Astrocyte of the cerebellum (primary cell): ENCODE measurements at regions not wholly inside any gene's neighbourhood (a gene's known extent, or its start where the extent isn't known, plus 50 kb on each side); places are given as distances from the start of the nearest gene placed in this dataset.

Experiments used
- DNase-seq: peaks from one replicate; pipeline ENCODE4 v3.0.0-alpha.2; 2011; ENCODE audit warnings: low read depth
- H3K4me3 ChIP-seq: 2 replicates; pipeline ENCODE4 v1.5.1; 2011; ENCODE audit warnings: mild to moderate bottlenecking, low read depth, low read length, moderate library complexity
- CTCF ChIP-seq: IDR thresholded peaks from 2 replicates; pipeline ENCODE4 v1.5.1; 2012; ENCODE audit warnings: low read length, low read depth, moderate library complexity, mild to moderate bottlenecking; ENCODE audit errors: missing control alignments
- in situ Hi-C: cut with HindIII; loops from 2 replicates; pipeline ENCODE4 v1.10.0; 2017; ENCODE audit warnings: low sequenced_read_pairs

- DNase-seq, result no peak
- TF ChIP-seq CTCF, result no peak
- no peak overlapping the region for H3K4me3 ChIP-seq
- in situ Hi-C loops, result no loop called here
Observed at GRCh38 chr9:26574256-26574655, 318.3 kb downstream of the CAAP1 start.

GRCh38 chr9:26567976-26568375 lies 324.6 kb downstream of the CAAP1 start:
- no peak overlapping the region for H3K4me3 ChIP-seq
- no peak for TF ChIP-seq CTCF
- in situ Hi-C loops, result no loop called here
- no peak for DNase-seq

- no peak overlapping the region for H3K4me3 ChIP-seq
- no peak for TF ChIP-seq CTCF
- in situ Hi-C loops, result no loop called here
- no peak for DNase-seq
Observed at GRCh38 chr9:26566141-26566540, 326.5 kb downstream of the CAAP1 start.

GRCh38 chr9:26565118-26565517 lies 327.5 kb downstream of the CAAP1 start:
- in situ Hi-C loops, result no loop called here
- H3K4me3 ChIP-seq, result no peak overlapping the region
- TF ChIP-seq CTCF, result no peak
- DNase-seq, result no peak

GRCh38 chr9:26562338-26562737 lies 330.3 kb downstream of the CAAP1 start:
- H3K4me3 ChIP-seq, result no peak overlapping the region
- no peak for DNase-seq
- in situ Hi-C loops, result no loop called here
- TF ChIP-seq CTCF, result no peak

GRCh38 chr9:26561928-26562327 lies 330.7 kb downstream of the CAAP1 start:
- no peak for DNase-seq
- H3K4me3 ChIP-seq, result no peak overlapping the region
- in situ Hi-C loops, result no loop called here
- no peak for TF ChIP-seq CTCF

- no peak for DNase-seq
- in situ Hi-C loops, result loop anchor here (5.0 kb wide), 1 partner anchor 43 kb away; no protein-coding TSS in a partner anchor
- TF ChIP-seq CTCF, result no peak
- no peak overlapping the region for H3K4me3 ChIP-seq
Observed at GRCh38 chr9:26559506-26559905, 333.1 kb downstream of the CAAP1 start.
